ENCODE measurements at regions not wholly inside any gene's neighbourhood (a gene's known extent, or its start where the extent isn't known, plus 50 kb on each side); places are given as distances from the start of the nearest gene placed in this dataset.

DNA sequence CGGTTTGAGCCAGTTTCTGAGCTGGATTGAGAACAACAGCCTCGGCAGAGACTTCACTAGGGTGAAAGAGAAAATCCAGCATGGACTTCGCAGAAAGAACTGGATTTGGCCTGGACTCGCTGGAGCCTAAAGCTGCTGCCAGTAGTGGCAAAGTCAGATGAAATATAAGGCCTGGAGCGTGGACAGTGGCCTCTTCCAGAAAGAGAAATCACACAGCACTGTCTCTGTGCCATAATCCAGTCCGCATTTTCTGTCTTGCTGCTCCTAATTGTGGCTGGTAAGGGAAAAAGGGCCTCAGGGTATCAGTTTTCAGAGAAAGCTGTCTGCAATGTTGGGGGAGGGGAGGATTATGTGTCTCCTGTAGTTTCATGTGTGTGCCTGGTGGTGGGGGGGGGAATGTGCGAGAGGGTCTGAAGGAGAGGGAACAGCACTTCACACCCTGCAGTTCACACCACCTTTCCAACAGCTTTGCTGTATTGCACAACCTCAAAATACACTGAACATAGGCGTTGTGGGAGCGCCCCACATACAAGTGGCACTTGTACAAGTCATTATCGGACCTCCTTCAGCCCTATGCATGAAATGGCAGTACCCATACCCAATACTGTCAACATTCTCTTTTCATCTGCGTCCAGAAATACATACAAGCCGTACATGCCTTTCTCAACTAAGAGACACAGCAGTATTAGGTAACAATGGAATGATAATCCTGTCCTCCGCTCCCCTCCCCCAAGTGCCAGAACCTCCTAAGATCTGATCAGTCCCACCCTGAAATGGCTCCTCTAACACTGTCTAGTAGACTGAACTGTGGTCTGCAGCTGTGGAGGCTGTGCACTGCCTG lies 107.5 kb upstream of the ATF7IP start:
- TF ChIP-seq TAF1 (IDR thresholded peaks at IDR 0.05; ENCODE audit: low read depth) (peak; percentile 45; the same call in 1 of the 2 replicates), FOXM1 (IDR thresholded peaks at IDR 0.05; ENCODE audit: borderline replicate concordance, low read depth) (peak; percentile 81), CEBPB (IDR thresholded peaks at IDR 0.05) (peak; percentile 88), EP300 (IDR thresholded peaks at IDR 0.05; ENCODE audit: borderline replicate concordance) (peak; percentile 91), CREB1 (IDR thresholded peaks at IDR 0.05; ENCODE audit: low read depth) (no peak), RAD21 (IDR thresholded peaks at IDR 0.05; ENCODE audit: low read depth) (no peak; the same call in none of the 2 replicates), NFIC (IDR thresholded peaks at IDR 0.05) (peak; percentile 81), TEAD4 (IDR thresholded peaks at IDR 0.05) (peak; percentile 75)
- TF ChIP-seq, protein P1, sequence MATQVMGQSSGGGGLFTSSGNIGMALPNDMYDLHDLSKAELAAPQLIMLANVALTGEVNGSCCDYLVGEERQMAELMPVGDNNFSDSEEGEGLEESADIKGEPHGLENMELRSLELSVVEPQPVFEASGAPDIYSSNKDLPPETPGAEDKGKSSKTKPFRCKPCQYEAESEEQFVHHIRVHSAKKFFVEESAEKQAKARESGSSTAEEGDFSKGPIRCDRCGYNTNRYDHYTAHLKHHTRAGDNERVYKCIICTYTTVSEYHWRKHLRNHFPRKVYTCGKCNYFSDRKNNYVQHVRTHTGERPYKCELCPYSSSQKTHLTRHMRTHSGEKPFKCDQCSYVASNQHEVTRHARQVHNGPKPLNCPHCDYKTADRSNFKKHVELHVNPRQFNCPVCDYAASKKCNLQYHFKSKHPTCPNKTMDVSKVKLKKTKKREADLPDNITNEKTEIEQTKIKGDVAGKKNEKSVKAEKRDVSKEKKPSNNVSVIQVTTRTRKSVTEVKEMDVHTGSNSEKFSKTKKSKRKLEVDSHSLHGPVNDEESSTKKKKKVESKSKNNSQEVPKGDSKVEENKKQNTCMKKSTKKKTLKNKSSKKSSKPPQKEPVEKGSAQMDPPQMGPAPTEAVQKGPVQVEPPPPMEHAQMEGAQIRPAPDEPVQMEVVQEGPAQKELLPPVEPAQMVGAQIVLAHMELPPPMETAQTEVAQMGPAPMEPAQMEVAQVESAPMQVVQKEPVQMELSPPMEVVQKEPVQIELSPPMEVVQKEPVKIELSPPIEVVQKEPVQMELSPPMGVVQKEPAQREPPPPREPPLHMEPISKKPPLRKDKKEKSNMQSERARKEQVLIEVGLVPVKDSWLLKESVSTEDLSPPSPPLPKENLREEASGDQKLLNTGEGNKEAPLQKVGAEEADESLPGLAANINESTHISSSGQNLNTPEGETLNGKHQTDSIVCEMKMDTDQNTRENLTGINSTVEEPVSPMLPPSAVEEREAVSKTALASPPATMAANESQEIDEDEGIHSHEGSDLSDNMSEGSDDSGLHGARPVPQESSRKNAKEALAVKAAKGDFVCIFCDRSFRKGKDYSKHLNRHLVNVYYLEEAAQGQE (IDR thresholded peaks at IDR 0.05; ENCODE audit: low read depth) = no peak
- TF ChIP-seq, protein P2, sequence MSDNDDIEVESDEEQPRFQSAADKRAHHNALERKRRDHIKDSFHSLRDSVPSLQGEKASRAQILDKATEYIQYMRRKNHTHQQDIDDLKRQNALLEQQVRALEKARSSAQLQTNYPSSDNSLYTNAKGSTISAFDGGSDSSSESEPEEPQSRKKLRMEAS (IDR thresholded peaks at IDR 0.05) = peak; percentile 51

Data from Ishikawa (cell line).